ENCODE measurements at regions not wholly inside any gene's neighbourhood (a gene's known extent, or its start where the extent isn't known, plus 50 kb on each side); places are given as distances from the start of the nearest gene placed in this dataset.
"Not testable (repeated sequence)": the region's sequence is repeated elsewhere in the genome, so short reads cannot be mapped to it uniquely, and the experiment has no call there.

DNA sequence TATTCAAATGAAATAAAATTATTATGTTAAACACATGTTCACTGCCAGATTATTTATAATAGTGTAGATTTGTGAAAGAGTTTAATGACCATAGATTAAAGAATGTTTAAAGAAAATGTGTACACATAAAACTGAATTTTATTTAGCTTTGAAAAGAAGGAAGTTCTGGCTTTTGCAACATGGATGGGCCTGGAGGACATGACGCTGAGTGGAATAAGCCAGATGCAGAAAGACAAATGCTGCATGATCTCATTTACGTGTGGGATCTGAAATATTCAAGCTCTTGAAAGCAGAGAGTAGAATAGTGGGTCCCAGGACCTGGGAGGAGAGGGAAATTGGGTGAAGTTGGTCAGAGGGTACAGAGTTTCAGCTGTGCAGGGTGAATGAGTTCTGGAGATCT is 1261.2 kb downstream of the TMEM121 start:
- Histone ChIP-seq H3K9ac (ENCODE audit: insufficient read length) (peak overlapping the region; percentile 19), H3K9me3 (ENCODE audit: low read depth, low read length) (no peaks in the 10 kb centered on the region), H3K27ac (peak overlapping the region; percentile 77), H3K4me3 (peak overlapping the region; percentile 9; the same call in 1 of the 2 replicates), H3K36me3 (ENCODE audit: insufficient read depth, low read length) (no peaks in the 10 kb centered on the region)
- no peak for TF ChIP-seq EZH2 (IDR thresholded peaks at IDR 0.05)
- no peak for DNase-seq (ENCODE audit: low read depth, low spot score)

DNA sequence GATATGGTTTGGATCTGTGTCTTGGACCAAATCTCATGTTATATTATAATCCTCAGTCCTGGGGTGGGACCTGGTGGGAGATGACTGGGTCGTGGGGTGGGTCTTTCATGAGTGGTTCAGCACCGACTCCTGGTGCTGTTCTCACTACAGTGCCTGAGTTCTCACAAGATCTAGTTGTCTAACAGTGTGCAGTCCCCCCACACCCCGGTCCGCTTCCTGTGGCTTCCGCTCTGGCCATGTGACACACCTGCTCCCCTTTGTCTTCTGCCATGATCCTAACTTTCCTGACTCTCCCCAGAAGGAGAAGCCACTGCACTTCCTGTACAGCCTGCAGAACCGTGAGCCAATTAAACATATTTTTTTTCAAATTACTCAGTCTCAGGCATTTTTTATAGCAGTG is 1262.2 kb downstream of the TMEM121 start:
- Histone ChIP-seq H3K9me3 (ENCODE audit: low read depth, low read length) (no peaks in the 10 kb centered on the region), H3K9ac (ENCODE audit: insufficient read length) (no peak overlapping the region), H3K36me3 (ENCODE audit: insufficient read depth, low read length) (no peaks in the 10 kb centered on the region), H3K27ac (no peak overlapping the region), H3K4me3 (no peak overlapping the region)
- TF ChIP-seq POLR2AphosphoS5 (IDR thresholded peaks at IDR 0.05; ENCODE audit: borderline replicate concordance, low read depth, low read length) (no peak), EZH2 (IDR thresholded peaks at IDR 0.05) (no peak), FOXP2 (optimal IDR thresholded peaks at IDR 0.05; ENCODE audit: control extremely low read depth, extremely low read length, insufficient read depth) (no peak)
- no peak for DNase-seq (ENCODE audit: low read depth, low spot score)

DNA sequence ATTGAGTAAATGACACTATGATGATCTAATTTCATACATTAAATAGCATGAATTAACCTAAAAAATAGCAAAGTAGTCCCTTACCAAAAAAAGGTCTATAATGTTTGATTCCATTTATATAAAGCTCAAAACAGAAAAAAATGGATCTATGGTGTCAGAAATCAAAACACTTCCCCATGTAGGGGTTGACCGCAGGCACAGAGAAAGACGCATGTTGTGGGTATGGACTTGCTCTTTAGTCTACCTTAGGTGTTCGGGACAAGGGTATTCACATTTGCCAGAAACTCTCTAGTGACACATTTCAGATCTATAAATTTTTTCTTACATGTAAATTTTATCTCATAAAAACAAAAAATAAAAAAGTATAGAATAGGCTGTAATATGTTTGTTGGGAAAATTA is 1262.9 kb downstream of the TMEM121 start:
- H3K9me3 ChIP-seq (ENCODE audit: low read depth, low read length) = no peaks in the 10 kb centered on the region
- H3K27ac ChIP-seq = no peak overlapping the region
- no peak for DNase-seq (ENCODE audit: low read depth, low spot score)
- no peaks in the 10 kb centered on the region for H3K36me3 ChIP-seq (ENCODE audit: insufficient read depth, low read length)
- no peak for TF ChIP-seq EZH2 (IDR thresholded peaks at IDR 0.05)
- TF ChIP-seq POLR2AphosphoS5 (IDR thresholded peaks at IDR 0.05; ENCODE audit: borderline replicate concordance, low read depth, low read length) = no peak
- no peak for TF ChIP-seq FOXP2 (optimal IDR thresholded peaks at IDR 0.05; ENCODE audit: control extremely low read depth, extremely low read length, insufficient read depth)
- H3K9ac ChIP-seq (ENCODE audit: insufficient read length) = no peak overlapping the region
- H3K4me3 ChIP-seq = no peak overlapping the region

DNA sequence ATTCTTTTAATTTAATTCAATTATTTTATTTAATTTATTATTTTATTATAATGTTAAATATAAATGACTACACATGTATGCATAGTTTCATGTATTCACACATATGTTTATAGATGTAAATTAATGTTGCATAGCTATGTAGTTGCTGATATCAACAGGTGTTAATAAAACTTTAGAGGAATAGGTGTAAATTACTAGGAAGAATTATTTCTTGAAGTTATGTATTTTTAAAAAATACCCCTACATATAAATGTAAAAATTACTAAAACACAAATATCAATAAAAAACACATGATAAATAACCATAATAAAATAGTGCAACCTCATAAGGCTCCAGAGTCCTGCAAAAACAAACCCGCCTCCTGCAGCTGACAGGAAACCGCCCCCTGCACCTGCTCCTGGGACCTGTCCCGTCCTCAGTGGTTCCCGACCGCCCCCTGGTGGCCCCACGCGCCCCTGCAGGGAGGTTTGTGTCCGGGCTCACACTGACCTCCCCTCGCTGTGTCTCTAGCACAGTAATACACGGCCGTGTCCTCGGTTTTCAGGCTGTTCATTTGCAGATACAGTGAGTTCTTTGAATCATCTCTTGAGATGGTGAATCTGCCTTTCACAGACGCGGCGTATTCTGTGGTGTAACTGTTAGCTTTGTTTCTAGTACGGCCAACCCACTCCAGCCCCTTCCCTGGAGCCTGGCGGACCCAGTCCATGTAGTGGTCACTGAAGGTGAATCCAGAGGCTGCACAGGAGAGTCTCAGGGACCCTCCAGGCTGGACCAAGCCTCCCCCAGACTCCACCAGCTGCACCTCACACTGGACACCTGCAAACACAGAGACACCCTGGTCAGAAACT is 1264.0 kb downstream of the TMEM121 start:
- no peaks in the 10 kb centered on the region for H3K36me3 ChIP-seq (ENCODE audit: insufficient read depth, low read length)
- no peak overlapping the region for H3K27ac ChIP-seq
- H3K4me3 ChIP-seq = no peak overlapping the region
- TF ChIP-seq EZH2 (IDR thresholded peaks at IDR 0.05) = no peak
- TF ChIP-seq POLR2AphosphoS5 (IDR thresholded peaks at IDR 0.05; ENCODE audit: borderline replicate concordance, low read depth, low read length) = no peak
- TF ChIP-seq FOXP2 (optimal IDR thresholded peaks at IDR 0.05; ENCODE audit: control extremely low read depth, extremely low read length, insufficient read depth) = no peak
- no peak for DNase-seq (ENCODE audit: low read depth, low spot score)
- H3K9ac ChIP-seq (ENCODE audit: insufficient read length) = no peak overlapping the region
- no peaks in the 10 kb centered on the region for H3K9me3 ChIP-seq (ENCODE audit: low read depth, low read length)

GRCh38 chr14:106792543-106792942 is 1266.2 kb downstream of the TMEM121 start:
- no peak for TF ChIP-seq EZH2 (IDR thresholded peaks at IDR 0.05)
- no peak for TF ChIP-seq FOXP2 (optimal IDR thresholded peaks at IDR 0.05; ENCODE audit: control extremely low read depth, extremely low read length, insufficient read depth)
- no peak for TF ChIP-seq POLR2AphosphoS5 (IDR thresholded peaks at IDR 0.05; ENCODE audit: borderline replicate concordance, low read depth, low read length)
- no peak overlapping the region for H3K4me3 ChIP-seq
- H3K36me3 ChIP-seq (ENCODE audit: insufficient read depth, low read length) = no peaks in the 10 kb centered on the region
- H3K27ac ChIP-seq = no peak overlapping the region
- no peak for DNase-seq (ENCODE audit: low read depth, low spot score)
- H3K9me3 ChIP-seq (ENCODE audit: low read depth, low read length) = no peaks in the 10 kb centered on the region
- H3K9ac ChIP-seq (ENCODE audit: insufficient read length) = no peak overlapping the region

- not testable (repeated sequence) for H3K9ac ChIP-seq (ENCODE audit: insufficient read length); H3K36me3 ChIP-seq (ENCODE audit: insufficient read depth, low read length); H3K9me3 ChIP-seq (ENCODE audit: low read depth, low read length); DNase-seq (ENCODE audit: low read depth, low spot score); H3K27ac ChIP-seq; H3K4me3 ChIP-seq
Measured at GRCh38 chr14:106798166-106798565, 1271.8 kb downstream of the TMEM121 start.

DNA sequence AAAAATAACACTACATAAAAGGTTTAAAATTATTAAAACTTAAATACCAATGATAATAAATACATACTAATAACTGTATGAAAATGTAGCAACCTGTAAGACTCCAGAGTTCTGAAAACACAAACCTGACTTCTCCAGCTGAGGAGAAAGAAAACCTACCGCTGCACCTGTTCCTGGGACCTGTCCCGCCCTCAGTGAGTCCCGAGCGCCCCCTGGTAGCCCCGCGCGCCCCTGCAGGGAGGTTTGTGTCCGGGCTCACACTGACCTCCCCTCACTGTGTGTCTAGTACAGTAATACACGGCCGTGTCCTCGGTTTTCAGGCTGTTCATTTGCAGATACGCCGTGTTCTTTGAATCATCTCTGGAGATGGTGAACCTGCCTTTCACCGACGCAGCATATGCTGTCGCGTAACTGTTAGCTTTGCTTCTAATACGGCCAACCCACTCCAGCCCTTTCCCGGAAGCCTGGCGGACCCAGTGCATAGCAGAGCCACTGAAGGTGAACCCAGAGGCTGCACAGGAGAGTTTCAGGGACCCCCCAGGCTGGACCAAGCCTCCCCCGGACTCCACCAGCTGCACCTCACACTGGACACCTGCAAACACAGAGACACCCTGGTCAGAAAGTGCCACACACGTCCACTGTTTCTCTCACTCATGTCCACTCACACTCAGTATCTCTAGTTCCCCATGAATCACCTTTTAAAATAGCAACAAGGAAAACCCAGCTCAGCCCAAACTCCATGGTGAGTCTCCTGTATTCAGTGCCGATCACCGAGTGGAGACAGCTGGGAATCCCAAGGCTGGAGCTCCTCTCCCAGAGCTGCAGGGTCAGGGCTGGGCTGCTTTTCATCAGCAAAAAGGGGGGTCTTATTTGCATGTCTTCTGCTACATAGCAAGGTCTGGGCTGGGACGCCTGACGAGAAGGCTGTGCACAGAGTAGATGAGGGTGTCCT is 1276.3 kb downstream of the TMEM121 start:
- no peak for TF ChIP-seq POLR2AphosphoS5 (IDR thresholded peaks at IDR 0.05; ENCODE audit: borderline replicate concordance, low read depth, low read length)
- TF ChIP-seq EZH2 (IDR thresholded peaks at IDR 0.05) = no peak
- no peak for TF ChIP-seq FOXP2 (optimal IDR thresholded peaks at IDR 0.05; ENCODE audit: control extremely low read depth, extremely low read length, insufficient read depth)
- no peak overlapping the region for H3K9ac ChIP-seq (ENCODE audit: insufficient read length)
- H3K4me3 ChIP-seq = no peak overlapping the region
- H3K36me3 ChIP-seq (ENCODE audit: insufficient read depth, low read length) = no peaks in the 10 kb centered on the region
- DNase-seq (ENCODE audit: low read depth, low spot score) = no peak
- H3K9me3 ChIP-seq (ENCODE audit: low read depth, low read length) = no peaks in the 10 kb centered on the region
- H3K27ac ChIP-seq = no peak overlapping the region

DNA sequence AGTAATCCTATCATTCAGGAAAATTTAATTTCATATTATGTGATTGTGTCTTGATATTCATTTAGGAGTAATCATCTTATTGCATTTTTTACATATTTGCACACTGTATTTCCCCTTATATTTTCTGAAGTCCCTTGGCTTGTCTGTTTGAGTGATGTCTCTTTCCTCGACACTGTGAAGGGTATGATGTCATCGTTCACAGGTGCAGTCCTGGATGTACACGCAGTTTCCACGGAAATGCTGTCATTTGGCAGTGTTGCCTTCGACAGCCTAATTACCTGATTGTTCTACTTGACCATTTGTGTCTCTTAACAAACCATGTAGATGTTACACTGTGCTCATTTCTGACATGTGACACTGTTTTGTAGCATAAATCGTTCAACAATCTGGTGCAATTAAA is 1277.0 kb downstream of the TMEM121 start:
- H3K27ac ChIP-seq = no peak overlapping the region
- no peak for DNase-seq (ENCODE audit: low read depth, low spot score)
- no peak overlapping the region for H3K4me3 ChIP-seq
- no peaks in the 10 kb centered on the region for H3K9me3 ChIP-seq (ENCODE audit: low read depth, low read length)
- H3K9ac ChIP-seq (ENCODE audit: insufficient read length) = no peak overlapping the region
- H3K36me3 ChIP-seq (ENCODE audit: insufficient read depth, low read length) = no peaks in the 10 kb centered on the region
- TF ChIP-seq EZH2 (IDR thresholded peaks at IDR 0.05) (no peak), FOXP2 (optimal IDR thresholded peaks at IDR 0.05; ENCODE audit: control extremely low read depth, extremely low read length, insufficient read depth) (no peak), POLR2AphosphoS5 (IDR thresholded peaks at IDR 0.05; ENCODE audit: borderline replicate concordance, low read depth, low read length) (no peak)

All from SK-N-MC (cell line).